ENCODE measurements at regions not wholly inside any gene's neighbourhood (a gene's known extent, or its start where the extent isn't known, plus 50 kb on each side); places are given as distances from the start of the nearest gene placed in this dataset.
A peak's percentile ranks its signal among the peaks of the same experiment; 100 is the strongest.

GRCh38 chr7:26500749-26501352 is 209.2 kb downstream of the SNX10 start:
- Mint-ChIP-seq H3K27me3 (ENCODE audit: unreplicated experiment) (peaks cover 2% of the 10 kb centered on the region), H3K36me3 (ENCODE audit: unreplicated experiment) (no peaks in the 10 kb centered on the region), H3K27ac (ENCODE audit: unreplicated experiment) (peak overlapping the region; percentile 7), H3K9me3 (ENCODE audit: unreplicated experiment) (no peaks in the 10 kb centered on the region), H3K4me3 (ENCODE audit: unreplicated experiment) (no peak overlapping the region), H3K4me1 (ENCODE audit: low read depth, unreplicated experiment) (no peaks in the 10 kb centered on the region)
- no peak for DNase-seq
- TF ChIP-seq CTCF (IDR thresholded peaks at IDR 0.05; ENCODE audit: partially characterized antibody, unreplicated experiment) = peak; percentile 40

- Mint-ChIP-seq H3K9me3 (ENCODE audit: unreplicated experiment) (peaks cover 4% of the 10 kb centered on the region), H3K36me3 (ENCODE audit: unreplicated experiment) (no peaks in the 10 kb centered on the region), H3K4me3 (ENCODE audit: unreplicated experiment) (no peak overlapping the region), H3K27ac (ENCODE audit: unreplicated experiment) (no peak overlapping the region), H3K4me1 (ENCODE audit: low read depth, unreplicated experiment) (peaks cover 15% of the 10 kb centered on the region), H3K27me3 (ENCODE audit: unreplicated experiment) (peaks cover 5% of the 10 kb centered on the region)
- DNase-seq = no peak
- no peak for TF ChIP-seq CTCF (IDR thresholded peaks at IDR 0.05; ENCODE audit: partially characterized antibody, unreplicated experiment)
These were observed 212.9 kb downstream of the SNX10 start for GRCh38 chr7:26504411-26505120.

- H3K27ac Mint-ChIP-seq (ENCODE audit: unreplicated experiment) = no peak overlapping the region
- no peak overlapping the region for H3K4me3 Mint-ChIP-seq (ENCODE audit: unreplicated experiment)
- no peak for TF ChIP-seq CTCF (IDR thresholded peaks at IDR 0.05; ENCODE audit: partially characterized antibody, unreplicated experiment)
- H3K9me3 Mint-ChIP-seq (ENCODE audit: unreplicated experiment) = peaks cover 4% of the 10 kb centered on the region
- H3K27me3 Mint-ChIP-seq (ENCODE audit: unreplicated experiment) = peaks cover 5% of the 10 kb centered on the region
- DNase-seq = no peak
- peaks cover 15% of the 10 kb centered on the region for H3K4me1 Mint-ChIP-seq (ENCODE audit: low read depth, unreplicated experiment)
- no peaks in the 10 kb centered on the region for H3K36me3 Mint-ChIP-seq (ENCODE audit: unreplicated experiment)
These were observed 214.5 kb downstream of the SNX10 start for GRCh38 chr7:26506196-26506595.

- Mint-ChIP-seq H3K4me1 (ENCODE audit: low read depth, unreplicated experiment) (peaks cover 21% of the 10 kb centered on the region), H3K9me3 (ENCODE audit: unreplicated experiment) (peaks cover 7% of the 10 kb centered on the region), H3K27me3 (ENCODE audit: unreplicated experiment) (peaks cover 5% of the 10 kb centered on the region), H3K27ac (ENCODE audit: unreplicated experiment) (peak overlapping the region; percentile 53), H3K4me3 (ENCODE audit: unreplicated experiment) (peak overlapping the region; percentile 34), H3K36me3 (ENCODE audit: unreplicated experiment) (no peaks in the 10 kb centered on the region)
- no peak for TF ChIP-seq CTCF (IDR thresholded peaks at IDR 0.05; ENCODE audit: partially characterized antibody, unreplicated experiment)
- no peak for DNase-seq
These were observed 215.7 kb downstream of the SNX10 start for GRCh38 chr7:26507108-26507987.
